ENCODE measurements at regions not wholly inside any gene's neighbourhood (a gene's known extent, or its start where the extent isn't known, plus 50 kb on each side); places are given as distances from the start of the nearest gene placed in this dataset.

DNA sequence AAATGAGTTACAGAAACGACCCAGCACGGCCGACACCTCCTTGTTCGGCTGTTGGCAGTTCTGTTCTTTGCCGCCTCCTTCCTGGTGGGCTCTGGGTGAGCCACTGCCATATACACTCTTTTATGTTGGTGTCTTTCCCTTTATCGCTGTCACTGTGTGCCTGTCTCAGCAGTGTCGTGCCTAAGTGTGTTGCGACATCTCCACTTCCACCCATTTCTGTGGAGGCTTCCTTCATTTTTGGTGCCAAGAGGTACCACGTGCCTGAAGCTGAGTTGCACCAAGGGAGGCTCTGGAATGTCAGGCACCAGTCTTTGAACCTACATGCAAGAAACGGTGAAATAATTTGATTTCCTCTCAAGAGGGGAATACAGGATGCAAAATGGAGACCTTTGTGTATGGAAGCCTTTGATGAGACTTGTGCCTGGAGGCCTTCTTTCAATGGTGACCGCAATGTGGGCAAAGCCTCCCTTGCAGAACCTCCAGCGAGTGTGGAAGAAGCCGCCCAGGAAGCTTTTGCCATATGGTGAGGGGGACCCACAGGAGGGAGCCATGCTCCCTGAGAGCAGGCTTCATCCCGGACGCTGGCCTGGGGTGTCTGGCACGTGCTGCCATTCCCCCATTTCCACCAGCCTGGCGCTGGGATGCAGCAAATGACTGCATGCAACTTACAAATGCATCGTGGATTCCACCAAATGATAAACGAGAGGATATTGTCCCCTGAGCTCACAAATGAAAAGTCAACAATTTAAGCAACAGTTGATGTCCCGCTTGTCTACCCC lies 136.2 kb downstream of the TEX29 start:
- DNase-seq (ENCODE audit: low read depth) = no peak

GRCh38 chr13:111458001-111458531 lies 137.6 kb downstream of the TEX29 start:
- DNase-seq (ENCODE audit: low read depth) = no peak

GRCh38 chr13:111458739-111459138 lies 138.3 kb downstream of the TEX29 start:
- no peak for DNase-seq (ENCODE audit: low read depth)

DNA sequence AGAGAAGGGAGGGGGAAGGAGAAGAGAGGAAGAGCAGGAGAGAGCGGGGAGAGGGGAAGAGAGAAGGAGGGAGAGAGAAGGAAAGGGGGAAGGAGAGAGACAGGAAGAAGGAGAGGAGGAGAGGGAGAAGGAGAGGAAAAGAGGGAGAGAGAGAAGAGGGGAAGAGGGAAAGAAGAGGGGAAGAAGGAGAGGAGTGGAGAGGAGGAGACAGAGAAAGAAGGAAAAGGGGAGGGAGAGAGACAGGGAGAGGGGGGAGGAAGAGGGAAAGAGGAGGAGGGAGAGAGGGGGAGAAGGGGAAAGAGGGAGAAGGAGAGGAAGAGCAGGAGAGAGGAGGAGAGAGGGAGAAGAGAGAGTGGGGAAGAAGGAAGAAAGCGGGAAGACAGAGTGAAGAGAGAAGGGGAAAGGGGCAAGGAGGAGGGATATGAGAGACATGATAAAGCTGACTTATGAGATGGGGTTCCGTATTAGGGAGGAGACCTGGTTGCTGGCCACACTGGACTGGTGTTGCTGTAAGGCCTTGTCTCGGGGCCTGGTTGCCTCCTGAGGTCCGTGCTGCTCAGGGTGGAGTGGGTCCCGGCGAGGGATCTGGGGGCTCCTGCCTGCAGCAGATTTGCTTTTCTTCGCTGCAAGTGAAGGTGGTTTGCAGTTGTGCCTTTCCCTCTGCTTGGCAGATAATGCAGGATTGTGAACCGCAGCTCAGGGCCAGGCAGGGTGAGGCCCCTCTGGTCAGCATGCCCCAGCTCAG lies 139.5 kb downstream of the TEX29 start:
- DNase-seq (ENCODE audit: low read depth) = no peak

- no peak for DNase-seq (ENCODE audit: low read depth)
These were observed 140.4 kb downstream of the TEX29 start for GRCh38 chr13:111460548-111461444.

DNA sequence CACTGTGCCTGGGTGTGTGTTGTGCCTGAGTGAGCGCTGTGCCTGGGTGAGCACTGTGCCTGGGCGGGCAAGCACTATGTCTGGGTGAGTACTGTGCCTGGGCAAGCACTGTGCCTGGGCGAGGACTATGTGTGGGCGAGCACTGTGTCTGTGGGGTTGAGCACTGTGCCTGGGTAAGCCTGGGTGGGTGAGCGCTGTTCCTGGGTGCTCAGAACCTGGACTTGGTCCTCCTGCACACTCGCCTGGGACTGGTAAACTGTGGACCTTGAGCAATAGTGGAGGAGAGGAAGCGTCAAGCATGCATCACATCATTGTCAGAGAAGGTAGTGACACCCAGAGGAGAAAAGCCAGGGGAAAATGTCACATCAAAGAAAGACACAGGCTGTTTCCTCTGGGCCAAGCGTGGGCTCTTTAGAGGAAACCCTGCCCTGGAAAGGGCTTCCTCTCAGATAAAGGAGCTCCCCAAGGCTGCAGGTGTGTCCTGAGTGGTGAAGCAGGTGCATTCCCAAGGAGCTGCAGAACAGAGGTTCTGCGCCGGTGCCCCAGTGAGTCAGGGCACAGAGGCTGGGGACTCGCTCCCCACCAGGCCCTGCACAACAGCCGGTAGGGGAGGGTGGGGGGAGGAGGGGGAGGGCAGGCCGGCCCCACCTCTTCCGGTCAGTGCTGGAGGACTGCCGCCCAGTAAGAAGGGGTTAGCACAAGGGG lies 141.2 kb downstream of the TEX29 start:
- DNase-seq (ENCODE audit: low read depth) = no peak

- DNase-seq (ENCODE audit: low read depth) = no peak
These were observed 141.9 kb downstream of the TEX29 start for GRCh38 chr13:111462221-111462764.

DNA sequence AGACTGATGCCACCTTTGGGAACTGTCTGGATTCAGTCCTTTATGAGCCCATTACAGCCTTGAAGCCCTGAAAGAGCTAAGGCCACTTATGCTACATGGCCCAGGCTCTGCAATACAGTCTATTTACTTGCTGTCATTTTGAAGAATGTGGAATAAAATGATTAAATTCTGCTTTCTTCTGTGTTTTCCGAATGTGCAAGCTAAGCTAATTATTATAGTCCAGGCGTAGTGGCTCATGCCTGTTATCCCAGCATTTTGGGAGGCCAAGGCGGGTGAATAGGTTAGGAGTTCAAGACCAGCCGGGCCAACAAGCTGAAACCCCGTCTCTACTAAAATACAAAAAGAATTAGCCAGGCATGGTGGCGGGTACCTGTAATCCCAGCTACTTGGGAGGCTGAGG lies 142.5 kb downstream of the TEX29 start:
- no peak for DNase-seq (ENCODE audit: low read depth)

DNA sequence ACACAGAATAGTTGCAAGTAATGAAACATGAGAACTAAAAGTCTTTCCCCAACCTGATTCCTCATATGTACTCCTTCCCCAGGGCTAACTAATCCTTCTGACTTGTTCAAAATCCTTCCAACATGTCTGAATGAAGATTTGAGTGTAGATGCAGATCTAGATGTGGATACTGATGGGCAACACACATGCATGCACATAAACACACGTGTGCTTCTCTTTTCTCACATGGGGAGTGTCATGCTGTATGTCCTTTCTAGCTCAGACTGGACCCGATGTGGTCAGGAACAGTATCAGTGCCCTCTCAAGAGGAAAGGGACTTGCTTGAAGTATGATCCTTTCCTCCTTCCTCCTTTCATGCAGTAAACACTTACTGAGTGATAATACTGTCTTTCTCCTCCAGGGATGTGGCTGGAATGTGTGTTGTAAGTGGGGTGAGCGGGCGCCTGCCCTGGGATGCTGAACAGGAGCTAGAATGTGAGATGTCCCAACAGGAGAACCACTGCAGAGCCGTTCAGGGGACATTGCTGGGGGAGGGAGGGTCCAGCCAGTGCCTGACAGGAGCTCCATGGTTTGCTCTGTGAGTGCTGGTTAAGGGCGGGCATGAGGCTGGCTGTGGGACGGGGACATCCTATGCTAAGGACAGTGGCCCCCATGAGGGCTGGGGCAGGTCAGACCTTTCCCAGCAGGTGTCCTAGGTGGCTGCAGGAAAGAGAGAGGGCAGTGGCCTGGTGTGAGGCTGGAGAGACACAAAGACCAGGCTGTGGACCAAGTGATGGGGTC lies 146.9 kb downstream of the TEX29 start:
- no peak for DNase-seq (ENCODE audit: low read depth)

DNA sequence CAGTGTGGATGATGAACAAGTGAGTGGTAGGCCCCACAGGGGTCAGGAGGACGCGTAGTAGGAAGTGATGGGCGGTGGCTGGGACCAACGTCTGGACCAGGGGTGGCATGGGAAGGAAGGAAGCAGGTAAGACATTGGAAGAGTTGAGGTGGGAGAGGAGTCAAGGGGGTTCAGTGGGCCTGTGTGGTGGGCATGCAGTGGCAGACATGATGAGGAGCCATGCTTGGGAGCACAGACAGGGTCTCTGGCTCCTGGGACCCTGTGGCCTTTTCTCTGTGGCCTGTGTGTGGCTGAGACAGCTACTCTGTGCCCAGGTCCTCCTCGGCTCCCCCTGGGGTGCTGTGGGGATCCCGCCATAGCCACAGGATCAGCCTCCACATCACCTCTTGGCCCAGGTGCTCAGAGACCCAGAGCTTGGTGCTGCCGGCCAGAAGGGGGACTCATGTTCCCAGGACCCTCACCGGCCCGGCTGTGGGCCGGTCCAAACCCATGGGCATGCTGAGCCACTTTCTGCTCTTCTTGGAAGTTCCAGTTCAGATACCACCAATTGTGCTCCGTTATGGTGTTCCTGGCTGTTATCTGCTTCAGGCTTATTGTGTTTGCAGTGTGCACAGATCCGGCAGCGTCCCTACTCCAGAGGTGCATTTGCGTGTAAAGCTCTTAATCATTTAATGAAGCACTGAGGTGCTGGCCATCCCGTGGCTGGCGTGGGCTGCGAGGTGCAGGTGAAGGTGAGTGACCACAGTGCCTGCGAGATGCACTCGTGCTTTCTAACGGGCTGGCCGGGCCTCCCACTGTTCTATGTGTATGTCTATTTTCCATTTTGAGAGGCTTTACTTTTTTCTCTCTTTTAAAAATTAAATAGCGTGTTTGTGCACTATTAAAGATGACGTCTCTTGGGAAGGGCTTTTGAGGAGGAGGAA lies 147.9 kb downstream of the TEX29 start:
- DNase-seq (ENCODE audit: low read depth) = no peak

DNA sequence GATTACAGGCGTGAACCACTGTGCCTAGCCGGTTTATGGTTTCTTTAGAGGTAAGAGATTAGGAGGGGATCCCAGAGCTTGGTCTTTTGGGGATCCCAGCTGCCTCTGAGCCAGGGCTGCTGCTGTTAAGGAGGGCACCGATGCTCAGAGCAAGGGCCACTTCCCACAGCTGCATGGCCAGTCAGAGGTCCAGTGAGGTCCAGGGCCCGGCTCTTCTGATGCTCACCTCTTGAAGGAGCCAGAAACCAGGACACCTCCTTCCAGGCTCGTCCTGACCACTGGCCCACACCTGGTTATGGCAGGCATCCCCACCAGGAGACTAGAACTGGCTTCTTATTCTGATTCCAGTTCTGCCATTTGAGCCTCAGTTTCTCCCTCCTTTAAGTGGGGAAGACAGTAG lies 149.0 kb downstream of the TEX29 start:
- DNase-seq (ENCODE audit: low read depth) = no peak

GRCh38 chr13:111469916-111470506 lies 149.6 kb downstream of the TEX29 start:
- DNase-seq (ENCODE audit: low read depth) = no peak

DNA sequence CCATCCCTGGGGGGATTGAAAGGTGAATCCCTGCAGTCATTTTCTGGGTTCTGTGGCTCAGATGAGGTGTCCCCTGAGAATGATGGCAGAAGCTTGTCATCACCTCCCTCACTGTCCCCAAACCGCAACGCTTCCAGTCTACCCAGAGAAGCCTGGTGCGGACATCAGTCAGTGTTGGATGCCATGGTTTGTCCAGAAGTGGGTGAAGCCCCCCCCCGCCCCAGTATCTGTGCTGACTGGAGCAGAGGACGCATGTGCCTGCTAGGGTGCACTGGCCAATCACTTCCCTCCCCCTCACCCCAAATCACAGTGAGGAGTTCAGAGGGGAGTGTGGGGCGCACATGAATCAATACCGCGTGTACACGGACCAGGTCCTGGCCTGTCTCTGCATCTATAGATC lies 150.5 kb downstream of the TEX29 start:
- no peak for DNase-seq (ENCODE audit: low read depth)

GRCh38 chr13:111472083-111472482 lies 151.6 kb downstream of the TEX29 start:
- no peak for DNase-seq (ENCODE audit: low read depth)

- DNase-seq (ENCODE audit: low read depth) = no peak
These were observed 152.4 kb downstream of the TEX29 start for GRCh38 chr13:111472559-111473460.

DNA sequence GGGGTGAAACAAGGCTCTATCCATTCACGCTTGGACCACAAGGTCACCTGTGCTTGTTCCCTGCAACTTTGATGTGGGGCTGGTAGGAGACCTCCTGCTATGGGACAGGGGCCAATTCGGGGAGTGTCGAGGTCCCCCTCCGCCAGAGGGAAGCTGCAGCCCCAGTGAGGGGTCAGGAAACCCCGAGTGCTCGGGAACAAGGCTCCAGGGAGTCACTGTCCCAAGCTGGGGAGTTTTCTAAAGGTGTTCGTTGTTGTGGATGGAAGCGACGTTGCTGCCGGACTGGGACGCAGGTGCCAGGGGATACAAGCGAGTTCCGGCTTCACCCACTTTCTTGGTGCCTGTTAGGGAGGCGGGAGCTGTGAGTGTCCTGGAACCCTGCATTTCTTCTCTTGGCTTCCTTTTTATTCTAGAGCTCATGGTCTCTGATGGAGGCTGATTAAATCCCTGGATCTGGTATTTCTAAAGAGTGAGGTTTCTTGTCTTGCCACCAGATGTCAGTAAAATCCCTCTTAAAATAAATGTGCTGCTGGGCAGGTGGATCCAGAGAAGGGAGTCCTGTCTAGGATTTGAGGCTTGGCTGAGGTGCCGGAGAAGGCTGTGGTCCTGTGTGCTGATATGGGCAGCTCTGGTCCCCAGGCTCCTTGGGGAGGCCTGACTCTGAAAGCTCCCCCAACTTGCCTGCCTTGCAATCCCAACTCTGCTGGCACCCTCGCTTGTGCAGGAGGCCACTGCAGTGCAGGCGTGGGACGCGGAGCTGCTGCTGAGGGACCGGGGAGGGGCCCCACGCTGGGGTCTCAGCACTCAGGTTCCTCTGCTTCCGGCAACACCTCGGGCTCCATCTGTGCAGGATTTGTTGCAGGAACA lies 153.9 kb downstream of the TEX29 start:
- DNase-seq (ENCODE audit: low read depth) = peak; percentile 1

- no peak for DNase-seq (ENCODE audit: low read depth)
These were observed 155.0 kb downstream of the TEX29 start for GRCh38 chr13:111475488-111475887.
